ENCODE measurements at regions not wholly inside any gene's neighbourhood (a gene's known extent, or its start where the extent isn't known, plus 50 kb on each side); places are given as distances from the start of the nearest gene placed in this dataset.
"Not testable (repeated sequence)": the region's sequence is repeated elsewhere in the genome, so short reads cannot be mapped to it uniquely, and the experiment has no call there.

DNA sequence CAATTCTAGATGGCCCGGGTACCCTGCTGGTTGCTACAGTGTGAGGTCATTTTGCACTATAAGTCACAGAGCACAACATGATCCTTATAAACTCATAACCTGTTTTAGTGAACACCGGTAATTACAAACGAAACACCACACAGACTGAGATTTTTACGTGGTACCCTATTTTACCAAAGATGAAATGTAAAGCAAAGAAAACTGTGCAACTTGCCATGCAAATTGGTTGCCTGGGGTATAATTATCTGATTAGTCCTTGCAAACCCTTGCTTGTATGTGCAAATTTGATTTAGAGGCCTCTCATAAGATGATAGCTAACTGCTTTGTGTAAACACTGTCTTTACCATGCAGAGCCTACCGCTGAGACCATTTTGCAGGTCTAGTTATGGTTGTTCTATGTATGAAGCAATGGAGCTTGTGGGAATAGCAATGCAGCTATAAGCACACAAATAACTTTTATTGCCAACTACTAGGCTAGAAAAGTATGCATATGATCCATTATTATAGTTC lies 372.1 kb upstream of the FAR2 start:
- no peak for DNase-seq

DNA sequence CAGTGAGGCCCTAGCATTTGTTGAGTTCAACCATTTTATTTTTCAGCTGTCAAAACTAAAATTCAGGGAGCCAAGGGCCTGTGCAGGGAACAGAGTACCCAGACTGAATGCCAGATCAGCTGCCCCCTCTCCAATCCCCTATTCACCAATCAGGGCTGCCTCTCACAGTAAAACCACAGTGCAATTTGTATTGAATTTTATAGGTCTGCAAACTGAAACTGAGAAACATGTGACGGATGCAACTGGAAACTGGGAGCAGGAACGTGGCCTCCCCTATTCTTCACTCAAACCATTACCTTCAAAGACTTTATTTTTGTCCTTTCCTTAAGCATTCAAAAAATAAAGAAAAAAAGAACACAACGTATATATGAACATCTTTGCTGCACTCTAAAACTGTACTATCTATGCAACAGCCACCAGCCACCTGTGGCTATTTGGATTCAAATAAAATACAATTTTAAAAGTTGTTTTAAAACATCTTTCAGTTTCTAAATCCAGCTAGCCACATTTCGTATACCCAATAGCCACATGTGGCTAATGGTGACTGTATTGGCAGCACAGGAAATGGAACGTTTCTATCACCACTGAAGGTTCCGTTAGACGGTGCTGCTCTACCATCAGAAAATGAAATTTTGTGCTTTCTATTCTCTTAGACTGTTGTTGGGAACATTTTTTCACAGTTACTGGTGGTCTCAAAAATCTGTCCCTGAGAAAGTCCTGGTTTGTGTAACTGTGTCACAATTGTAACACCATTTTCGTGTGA lies 371.3 kb upstream of the FAR2 start:
- DNase-seq = no peak

DNA sequence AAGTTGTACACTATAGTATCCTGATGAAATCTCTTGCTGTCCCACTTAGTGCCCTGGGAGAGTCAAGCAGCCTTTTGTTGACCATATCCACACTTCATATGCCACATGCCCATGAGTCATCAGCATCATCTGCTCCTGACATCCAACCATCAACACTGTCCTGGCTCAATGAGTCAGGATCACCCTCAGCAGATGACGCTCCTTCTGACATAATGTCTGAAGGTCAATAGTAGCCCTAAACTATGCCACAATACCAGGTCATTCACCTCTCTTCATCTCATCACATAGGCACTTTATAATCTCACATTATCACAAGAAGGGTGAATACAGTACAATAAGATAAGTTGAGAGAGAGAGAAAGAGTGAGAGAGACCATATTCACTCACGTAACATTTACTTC lies 369.0 kb upstream of the FAR2 start:
- no peak for DNase-seq

DNA sequence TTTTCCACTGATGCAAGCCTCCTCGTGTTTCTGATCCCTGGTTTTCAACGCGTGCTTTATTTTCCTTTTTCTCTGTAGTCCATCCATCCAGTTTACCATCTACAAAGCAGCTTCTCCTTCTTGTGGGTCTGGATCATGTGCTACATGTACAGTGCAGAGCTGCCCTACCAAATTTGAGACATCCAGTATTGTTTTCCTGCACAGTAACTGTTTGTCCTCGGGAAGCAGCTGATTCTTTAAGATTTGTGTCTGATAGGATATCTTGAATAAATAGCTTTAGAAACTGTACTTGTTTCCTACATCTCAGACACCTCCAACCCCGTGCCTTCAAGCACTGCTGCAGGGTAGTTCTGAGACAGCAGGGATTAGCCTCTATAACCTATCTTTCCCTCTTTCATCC lies 368.1 kb upstream of the FAR2 start:
- DNase-seq = no peak

DNA sequence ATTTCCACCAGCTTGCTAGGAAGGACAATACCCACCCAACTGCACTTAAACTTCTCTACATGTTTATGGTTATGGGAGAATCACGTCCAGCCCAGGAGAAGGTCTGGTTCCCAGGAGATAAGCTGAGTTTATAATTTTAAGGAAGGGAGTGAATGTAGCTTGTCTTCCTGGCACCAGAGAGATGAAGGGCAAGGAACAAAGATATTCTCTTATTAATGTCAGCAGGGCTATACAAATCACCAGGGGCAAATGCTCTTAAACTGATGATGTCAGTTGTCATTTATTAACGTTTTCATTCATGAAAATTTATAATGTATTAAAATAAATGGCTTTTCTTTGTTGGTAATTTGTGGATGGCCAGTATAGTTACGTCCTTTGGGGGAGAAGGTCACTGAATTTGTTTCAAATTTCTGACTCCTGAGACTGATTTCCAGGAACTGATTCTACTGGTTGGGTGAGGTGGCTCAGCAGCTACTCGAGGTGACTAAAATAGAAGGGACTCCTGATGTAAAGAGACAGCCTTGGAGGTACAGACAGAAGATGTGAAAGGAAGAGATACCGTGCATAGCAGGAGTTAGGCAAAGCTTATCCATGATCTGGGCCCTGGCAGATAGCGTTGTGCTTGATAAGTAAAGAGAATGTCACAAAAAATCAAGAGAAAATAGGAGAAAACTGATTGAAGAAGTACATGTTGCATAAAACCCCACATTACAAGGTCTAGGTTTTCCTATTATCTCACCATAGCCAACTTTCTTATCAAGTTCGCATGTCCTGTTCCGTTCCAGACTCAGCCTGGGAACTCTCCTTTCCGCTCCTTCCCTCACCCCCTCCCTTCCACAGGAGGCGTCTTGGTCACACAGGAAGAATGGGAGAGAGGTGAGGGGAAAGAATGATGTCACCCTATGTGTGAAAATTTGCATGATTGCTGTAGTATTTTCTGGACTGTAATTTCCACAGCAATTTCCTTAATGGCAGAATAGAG lies 367.1 kb upstream of the FAR2 start:
- DNase-seq = no peak

DNA sequence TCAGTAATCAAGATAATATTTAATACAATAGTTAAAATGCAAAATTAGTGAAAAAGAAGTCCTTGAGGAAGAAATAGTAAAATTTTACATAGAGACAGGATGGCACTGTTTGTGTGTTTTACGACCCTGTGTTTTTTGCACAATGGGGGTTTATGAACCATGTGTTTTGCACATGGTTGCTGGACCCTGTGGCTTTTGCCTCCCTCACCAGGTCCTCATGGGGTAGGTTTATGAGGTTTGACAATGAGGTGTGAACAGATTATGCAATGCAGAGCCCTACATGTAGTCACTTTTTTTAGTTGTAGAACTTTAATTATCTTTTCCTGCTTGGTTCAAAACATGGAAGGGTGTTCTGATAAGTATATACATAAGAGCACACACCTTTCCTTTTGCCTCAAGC lies 366.3 kb upstream of the FAR2 start:
- no peak for DNase-seq

DNA sequence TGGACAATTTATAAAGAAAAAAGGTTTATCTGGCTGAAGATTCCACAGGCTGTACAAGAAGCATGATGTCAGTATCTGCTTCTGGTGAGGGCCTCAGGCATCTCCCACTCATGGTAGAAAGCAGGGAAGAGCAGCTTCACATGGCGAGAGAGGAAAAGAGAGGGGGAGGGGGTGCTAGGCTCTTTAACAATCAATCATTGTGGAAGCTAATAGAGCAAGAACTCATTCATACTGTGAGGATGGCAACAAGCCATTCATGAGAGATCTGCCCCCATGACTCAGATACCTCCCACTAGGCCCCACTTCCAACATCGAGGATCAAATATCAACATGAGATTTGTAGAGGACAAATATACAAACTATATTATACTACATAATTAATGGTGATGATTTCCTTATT lies 361.9 kb upstream of the FAR2 start:
- no peak for DNase-seq

DNA sequence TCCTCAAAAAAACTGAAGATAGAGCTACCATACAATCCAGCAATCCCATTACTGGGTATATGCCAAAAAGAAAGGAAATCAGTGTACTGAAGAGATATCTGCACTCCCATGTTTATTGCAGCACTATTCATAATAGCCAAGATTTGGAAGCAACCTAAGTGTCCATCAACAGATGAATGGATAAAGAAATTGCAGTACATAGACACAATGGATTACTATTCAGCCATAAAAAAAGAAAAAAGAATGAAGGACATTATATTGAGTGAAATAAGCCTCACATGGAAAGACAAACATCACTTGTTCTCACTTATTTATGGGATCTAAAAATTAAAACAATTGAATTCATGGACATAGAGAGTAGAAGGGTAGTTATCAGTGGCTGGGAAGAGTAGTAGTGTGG lies 360.8 kb upstream of the FAR2 start:
- DNase-seq = not testable (repeated sequence)

DNA sequence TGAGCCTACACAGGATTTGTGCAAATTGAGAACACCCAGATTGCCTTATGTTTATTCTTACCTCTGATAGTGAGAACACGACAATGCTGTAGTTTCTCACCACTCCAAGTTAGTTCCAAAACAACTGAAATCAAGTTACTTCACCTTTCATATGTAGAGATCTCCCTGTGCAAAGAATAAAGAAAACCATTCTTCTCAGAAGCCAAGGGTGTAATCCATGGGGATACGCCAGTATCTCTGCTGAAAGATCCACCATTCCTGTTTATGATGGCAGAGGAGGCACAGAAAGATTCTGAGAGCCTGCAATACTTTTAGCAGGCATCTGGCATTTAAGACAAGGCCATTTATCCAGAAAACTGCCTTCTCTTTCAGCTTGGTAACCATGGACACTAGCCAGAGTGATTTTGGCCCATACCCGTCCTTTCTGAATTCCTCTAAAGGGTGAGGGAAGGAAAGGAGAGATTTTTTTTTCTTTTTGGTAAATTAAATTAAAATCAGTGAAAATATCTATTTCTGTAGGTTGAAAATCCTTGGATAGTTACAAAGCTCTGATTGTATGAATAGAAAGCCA lies 355.4 kb upstream of the FAR2 start:
- DNase-seq = no peak

DNA sequence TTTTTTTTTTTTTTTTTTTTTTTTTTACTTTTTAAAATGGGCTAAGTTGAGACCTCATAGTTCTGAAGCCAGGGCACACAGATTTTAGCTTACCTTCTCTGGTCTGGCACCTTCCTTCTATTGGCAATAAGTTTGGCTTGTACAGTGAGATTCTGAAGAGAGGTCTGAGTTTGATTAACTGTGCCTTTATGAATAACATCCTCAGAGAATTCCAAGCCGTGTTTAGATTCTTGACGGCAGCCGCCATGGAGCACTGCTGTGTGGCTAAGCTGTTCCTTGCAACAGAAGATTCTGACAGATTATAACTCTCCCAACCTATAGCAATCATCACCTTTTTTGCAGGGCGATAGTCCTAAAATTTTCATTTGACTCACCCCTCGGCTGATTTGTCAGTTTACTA lies 354.9 kb upstream of the FAR2 start:
- no peak for DNase-seq

DNA sequence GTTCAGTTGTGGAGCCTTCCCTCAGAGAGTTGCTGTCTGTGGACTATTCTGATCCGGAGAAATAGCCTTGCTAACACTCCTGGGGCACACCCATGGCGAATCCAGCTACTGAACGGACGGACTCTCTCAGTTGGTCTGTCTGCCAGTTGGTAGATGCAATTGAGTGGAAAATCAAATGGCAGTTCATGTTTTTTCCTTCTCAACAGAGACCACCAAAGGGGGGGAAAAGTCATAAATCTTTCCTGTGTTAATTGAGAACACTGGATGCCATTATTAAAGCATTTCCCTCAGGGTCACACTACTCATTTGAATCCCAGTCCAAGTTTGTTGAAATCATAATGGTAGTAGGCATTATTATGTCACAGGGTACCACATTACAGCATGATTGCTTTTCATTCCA lies 354.3 kb upstream of the FAR2 start:
- no peak for DNase-seq

DNA sequence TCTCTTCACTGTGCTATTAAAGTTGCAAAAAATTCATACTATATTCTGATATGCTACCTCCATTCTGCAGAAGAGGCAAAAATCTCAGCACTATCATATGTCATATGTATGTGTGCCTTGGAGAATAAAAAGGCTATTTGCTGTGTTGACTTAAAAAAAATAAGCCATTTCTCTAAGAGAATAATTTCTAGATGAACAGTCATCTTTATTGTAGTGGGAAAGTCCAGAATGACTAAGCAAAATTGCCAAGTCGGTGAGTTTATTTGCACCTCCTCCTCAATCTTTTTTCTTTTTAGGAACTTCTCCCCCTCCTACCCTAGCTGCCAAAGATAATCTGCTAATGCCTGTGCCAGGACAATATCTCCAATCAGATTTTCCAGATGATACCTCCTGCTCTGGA lies 353.8 kb upstream of the FAR2 start:
- no peak for DNase-seq

DNA sequence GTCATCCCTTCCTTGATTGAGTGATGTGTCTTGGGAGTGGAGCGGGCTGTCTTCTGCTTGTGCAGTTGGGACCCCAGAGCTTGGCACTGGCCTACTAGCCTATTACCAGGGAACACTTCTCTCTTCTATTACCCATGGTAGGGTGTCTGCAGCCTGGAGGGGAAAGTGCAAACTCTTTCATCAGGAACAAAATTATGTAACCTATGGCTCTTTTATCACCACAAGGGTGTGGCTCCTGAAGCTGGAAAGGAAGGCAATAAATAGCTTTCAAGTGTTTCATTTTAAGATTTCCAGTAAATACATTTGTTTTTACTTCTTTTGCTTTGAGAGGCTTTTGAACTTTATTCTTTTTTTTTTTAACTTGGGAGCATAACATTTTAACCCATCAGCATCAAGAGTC lies 349.7 kb upstream of the FAR2 start:
- no peak for DNase-seq

DNA sequence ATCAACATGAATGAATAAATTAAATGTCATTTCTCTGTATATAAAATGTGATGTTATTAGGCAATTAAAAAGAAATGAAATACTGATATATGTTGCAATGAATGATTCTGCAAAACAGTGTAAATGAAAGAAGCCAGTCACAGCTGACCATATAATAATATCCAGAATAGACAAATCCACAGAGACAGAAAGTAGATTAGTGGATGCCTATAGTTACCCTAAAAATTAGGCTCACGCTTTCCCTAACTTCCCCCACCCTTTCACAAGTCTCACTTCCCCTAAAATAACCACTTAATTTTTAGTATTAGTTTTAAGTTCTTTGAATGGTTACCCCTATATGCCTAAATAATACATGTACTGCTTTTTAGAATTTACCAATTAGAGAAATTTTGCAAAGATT lies 348.9 kb upstream of the FAR2 start:
- DNase-seq = no peak

DNA sequence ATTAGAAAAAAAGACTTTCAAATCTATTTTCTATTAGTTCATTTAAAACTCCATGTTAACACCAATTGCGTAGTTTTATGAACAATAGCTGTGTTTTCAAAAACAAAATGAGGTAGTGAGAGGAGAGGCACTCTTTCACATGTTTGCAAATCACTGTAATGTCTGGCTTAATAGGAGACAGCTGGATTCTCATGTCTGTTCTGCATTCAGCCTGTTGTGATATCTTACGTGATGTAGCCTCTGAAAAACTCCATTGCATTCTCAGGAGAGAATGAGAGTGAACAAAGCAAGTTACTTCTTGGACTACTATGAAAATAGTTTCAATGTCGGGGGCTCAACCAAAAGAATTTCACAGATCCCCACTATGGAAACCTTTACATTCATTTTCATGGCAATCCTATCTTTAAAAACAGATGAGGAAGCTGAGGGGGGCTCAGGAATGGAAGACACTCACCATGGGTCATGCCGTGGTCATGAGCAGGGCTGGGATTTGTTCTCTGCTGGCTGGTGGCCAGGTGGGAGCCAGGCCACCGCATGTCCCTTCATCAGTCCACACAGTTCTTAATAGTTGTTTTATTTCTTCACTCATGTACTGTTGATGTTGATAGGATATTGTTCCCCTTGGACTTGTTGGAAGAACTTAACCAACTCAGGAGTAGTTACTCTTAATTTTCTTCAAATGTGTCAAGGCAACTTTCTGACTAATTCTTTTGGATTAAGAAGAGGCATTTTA lies 346.2 kb upstream of the FAR2 start:
- no peak for DNase-seq

DNA sequence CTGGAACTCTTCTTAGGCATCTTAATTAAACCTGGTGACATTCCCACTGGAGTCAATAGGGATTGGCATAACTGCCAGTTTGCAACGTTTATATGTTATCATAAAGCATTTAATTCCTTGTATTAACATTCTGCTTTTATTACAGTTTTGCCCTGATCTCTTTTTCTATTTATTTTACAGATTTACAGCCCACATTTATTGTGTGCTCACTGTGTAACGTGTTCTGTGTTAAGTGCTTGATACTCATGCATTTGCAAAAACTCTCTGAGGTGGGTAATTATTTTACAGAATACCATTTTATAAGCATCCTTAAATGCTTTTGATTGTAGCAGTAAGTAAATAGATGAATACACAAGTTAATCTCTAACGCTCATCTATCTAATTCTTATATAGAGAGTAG lies 341.5 kb upstream of the FAR2 start:
- no peak for DNase-seq

DNA sequence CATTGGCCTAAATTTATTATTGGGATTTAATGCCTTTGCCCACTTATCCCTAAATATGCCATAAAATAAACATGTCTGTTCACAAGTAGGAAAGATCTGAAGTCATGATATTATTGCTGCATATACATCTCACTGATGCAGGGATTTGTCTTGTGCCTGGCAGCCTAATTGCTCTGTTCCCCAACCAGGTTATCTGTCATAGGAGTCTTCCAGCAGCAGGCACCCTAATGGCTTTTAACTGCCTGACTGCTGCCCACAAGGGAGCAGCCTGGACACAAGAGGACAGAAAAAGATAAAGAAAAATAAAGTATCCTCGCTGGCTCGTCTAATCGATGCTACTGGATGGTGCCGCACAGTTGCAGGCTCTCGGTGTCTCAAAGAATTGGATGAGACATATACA lies 337.6 kb upstream of the FAR2 start:
- no peak for DNase-seq

DNA sequence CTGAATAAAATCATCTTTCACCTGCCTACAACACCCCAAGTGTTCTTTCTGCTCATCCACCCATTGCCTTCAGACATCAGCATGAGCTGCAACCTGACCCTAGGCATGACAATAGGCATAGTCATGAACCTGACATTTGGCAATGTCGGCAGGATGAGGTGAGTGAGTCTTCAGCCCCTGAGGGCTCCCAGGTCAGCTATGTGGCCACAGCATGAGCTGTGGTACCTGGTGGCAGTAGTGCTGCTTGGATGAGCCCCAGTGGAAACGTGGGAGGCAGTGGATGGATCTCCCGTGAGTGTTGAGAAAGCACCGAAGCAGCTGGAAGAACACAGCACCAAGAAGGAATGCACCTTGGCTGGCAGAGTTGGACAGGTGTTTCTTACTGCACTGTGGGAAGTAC lies 334.8 kb upstream of the FAR2 start:
- DNase-seq = no peak

DNA sequence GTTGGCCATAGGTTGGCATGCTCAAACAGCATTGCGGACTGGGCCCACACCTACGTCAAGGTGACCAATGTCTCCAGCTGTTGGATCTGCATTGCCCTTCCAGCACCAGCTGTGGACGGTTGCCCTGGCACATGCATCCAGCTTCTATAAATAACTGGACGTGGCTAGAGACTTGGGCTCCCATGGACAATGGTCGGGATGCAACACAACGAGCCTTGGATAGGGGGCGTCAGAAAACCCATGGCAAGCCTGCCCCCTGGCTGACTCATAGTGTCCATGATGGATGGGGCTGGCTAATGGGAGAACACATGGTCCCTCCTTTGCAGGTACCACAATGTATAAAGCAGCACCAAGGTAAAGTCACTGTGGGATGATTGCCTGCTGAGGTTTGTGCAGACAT lies 331.6 kb upstream of the FAR2 start:
- DNase-seq = no peak

DNA sequence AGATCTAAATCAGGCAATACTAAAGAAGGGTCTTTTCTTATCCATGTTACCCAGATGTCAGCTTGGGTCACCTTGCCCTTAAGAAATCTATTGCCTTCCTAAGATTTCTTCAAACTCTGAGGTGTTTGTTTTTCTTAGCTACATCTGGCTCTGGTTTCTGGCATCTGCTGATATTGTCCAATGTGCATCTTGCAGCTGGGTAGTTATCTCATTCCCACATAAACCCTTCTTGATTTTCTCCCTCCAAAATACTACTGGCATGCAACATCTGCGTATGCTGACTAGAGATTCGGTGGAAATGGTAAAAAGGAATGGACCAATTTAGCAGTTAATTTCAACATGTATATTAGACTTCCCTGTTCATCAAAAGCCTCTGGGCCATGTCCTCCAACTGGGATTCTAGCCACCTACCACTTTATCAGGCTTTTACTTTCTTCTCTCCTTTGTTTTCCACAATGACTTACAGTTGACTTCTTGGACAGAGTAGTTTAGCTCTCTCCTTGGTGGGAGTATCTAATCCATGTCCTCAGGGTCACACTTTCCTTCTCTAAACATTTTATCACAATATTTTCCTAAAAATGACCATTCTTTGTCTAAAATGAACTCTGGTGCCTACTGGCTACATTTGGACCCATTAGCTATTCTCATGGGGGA lies 324.8 kb upstream of the FAR2 start:
- DNase-seq = no peak

DNA sequence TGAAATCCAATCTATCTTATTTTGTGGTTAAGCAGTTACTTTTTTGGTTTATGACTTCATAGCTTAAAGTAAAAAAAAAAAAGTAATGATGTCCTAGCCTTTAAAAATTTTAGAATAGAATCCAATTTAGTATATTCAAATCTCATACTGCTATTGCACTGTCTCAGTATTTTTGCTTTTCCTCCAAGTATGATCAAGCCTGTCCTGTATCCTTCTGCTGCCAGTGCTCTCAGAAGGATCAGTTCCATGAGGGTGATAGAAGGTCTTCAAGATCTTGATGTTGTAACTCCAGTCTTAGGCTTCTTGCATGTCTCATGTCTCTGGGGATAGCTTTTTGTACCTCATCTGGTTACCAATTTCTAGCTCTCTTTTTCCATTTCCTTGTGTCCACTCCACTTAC lies 324.2 kb upstream of the FAR2 start:
- DNase-seq = no peak

DNA sequence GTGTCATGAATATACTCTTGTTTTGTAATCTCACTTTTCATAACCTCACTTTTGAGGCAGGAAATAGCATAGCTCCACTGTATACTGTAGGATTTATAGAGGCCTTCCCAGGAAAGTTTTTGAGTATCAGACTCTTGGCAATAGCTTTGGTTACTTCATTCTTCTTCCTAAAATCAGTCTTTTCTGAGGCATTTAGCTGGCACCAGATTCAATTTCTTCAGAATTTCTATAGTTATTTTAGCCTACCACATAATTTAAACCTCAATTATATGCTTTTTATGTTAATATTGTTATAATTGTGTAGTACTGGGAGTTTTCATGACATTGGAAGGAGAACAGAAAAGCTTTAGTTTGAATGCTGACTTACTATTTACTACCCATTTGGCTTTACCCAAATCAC lies 322.3 kb upstream of the FAR2 start:
- DNase-seq = no peak

DNA sequence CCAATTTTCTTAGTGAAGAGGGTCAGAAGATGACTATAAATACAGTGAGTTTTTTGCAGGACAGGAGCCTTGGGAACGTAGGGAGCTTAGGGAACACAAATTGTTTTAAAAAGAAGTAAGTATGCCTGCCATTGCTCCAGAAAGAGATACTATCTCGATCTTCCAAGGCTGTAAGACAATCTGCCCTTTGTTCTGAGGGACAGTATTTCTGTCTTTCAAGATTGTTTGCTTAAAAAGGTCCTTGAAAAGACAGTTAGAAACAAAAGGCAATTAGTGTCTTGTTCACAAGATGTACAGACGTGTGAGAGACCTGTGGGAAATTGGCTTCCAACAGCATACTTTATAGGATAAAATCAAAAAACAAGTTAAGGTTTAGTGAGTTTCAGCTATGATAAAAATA lies 321.2 kb upstream of the FAR2 start:
- DNase-seq = no peak

Measured in stimulated activated CD4-positive, alpha-beta T cell treated with anti-CD3 and anti-CD28 coated beads, Interleukin-4, amount 100 ng/mL, for 24 hours (primary cell).